K562 (cell line): ENCODE measurements at regions not wholly inside any gene's neighbourhood (a gene's known extent, or its start where the extent isn't known, plus 50 kb on each side); places are given as distances from the start of the nearest gene placed in this dataset.

Experiments used
- BACH1 ChIP-seq: fragments of 200-800 bp; sonication (Bioruptor generic); IDR thresholded peaks from 2 replicates; pipeline ENCODE4 v1.6.1; 2016; ENCODE audit warnings: missing genetic modification characterization, missing compliant biosample characterization
- ESRRA ChIP-seq: fragments of 450-650 bp; IDR thresholded peaks from 2 replicates; pipeline ENCODE4 v1.6.1; 2014; ENCODE audit warnings: low read depth, mild to moderate bottlenecking, moderate library complexity, borderline replicate concordance
- FOXK2 ChIP-seq, 2 experiments: fragments of 450-650 bp; IDR thresholded peaks in 1 of 2; conservative IDR thresholded peaks in 1 of 2; 2 replicates each; pipeline ENCODE4 v1.6.1; 2016; ENCODE audit warnings: low read depth in 2 of 2, mild to moderate bottlenecking in 1 of 2
- MAFK ChIP-seq: IDR thresholded peaks from 2 replicates; pipeline ENCODE4 v1.6.1; 2011; ENCODE audit warnings: low read length, improper control_type of control experiment
- MAZ ChIP-seq, 2 experiments: fragments of 450-650 bp in 1 of 2; sonication (generic) in 1 of 2; formaldehyde crosslinking; IDR thresholded peaks in 1 of 2; conservative IDR thresholded peaks in 1 of 2; 2 replicates each; pipeline versions ENCODE4 v1.4.0 to v1.5.0; 2020; ENCODE audit warnings: mild to moderate bottlenecking in 1 of 2, missing genetic modification reagents in 1 of 2
- NCOA1 ChIP-seq: fragments of 450-650 bp; IDR thresholded peaks from 2 replicates; pipeline ENCODE4 v1.6.1; 2016; ENCODE audit warnings: low read depth
- TF ChIP-seq, protein P1 (sequence below), 2 experiments: fragments of 450-650 bp; formaldehyde crosslinking in 1 of 2; IDR thresholded peaks; 2 replicates each; pipeline versions ENCODE4 v1.4.0 to v1.6.1; 2014 to 2020; ENCODE audit warnings: mild to moderate bottlenecking in 2 of 2, borderline replicate concordance in 1 of 2, low read depth in 1 of 2
- TF ChIP-seq, protein P2 (sequence below), 3 experiments: IDR thresholded peaks in 2 of 3; conservative IDR thresholded peaks in 1 of 3; 2 replicates each; pipeline ENCODE4 v1.5.1; 2011 to 2012; ENCODE audit warnings: low read length in 3 of 3, mild to moderate bottlenecking in 3 of 3, control low read depth in 2 of 3, improper control_type of control experiment in 1 of 3, inconsistent platforms in 1 of 3, low read depth in 1 of 3, mixed read lengths in 1 of 3, moderate library complexity in 1 of 3; ENCODE audit not compliant: insufficient read depth in 2 of 3
- TF ChIP-seq, protein P3 (sequence below): sonication (generic); IDR thresholded peaks from 2 replicates; pipeline ENCODE4 v1.6.1; 2016
- TF ChIP-seq, protein P4 (sequence below), 2 experiments: fragments of 450-650 bp; IDR thresholded peaks; 2 replicates each; pipeline ENCODE4 v1.6.1; 2016

DNA sequence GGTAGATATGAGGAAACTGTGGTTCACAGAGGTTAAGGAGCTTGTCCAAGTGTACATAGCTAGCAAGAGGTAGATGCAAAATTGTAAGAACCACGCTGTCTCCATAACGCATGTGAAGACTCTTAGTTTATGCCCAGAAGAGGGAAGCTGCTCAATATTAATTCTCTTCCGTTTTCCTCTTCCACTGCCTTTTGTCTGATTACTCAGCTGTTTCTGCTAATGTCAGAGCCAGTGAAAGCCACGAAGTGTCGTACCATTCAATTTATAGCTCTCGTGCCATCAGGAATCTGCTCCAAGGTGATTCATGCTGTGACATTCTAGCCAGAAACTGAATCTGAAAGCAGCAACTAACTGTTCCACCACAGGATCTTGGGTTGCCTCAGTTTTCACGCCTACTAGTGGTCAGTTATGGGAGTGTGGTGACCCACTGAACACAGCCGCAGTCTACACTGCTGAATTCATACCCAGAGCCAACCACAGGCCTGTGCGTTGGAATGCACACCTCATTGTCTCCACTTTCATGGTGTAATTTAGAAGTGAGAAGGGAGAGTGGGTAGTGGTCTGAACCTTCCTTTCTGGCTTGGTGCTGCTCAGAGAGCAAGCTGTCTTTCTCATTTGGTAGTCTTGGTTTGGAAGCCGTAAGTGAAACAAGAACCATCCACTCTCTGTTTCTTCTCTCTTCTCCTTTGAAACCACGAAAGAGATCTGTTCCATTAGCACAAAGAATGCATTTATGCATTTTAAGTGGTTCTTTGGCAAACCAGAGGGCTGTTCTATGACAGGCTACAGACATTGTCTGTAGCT is 74.2 kb upstream of the NAP1L1 start (continued):
- TF ChIP-seq, protein P1, sequence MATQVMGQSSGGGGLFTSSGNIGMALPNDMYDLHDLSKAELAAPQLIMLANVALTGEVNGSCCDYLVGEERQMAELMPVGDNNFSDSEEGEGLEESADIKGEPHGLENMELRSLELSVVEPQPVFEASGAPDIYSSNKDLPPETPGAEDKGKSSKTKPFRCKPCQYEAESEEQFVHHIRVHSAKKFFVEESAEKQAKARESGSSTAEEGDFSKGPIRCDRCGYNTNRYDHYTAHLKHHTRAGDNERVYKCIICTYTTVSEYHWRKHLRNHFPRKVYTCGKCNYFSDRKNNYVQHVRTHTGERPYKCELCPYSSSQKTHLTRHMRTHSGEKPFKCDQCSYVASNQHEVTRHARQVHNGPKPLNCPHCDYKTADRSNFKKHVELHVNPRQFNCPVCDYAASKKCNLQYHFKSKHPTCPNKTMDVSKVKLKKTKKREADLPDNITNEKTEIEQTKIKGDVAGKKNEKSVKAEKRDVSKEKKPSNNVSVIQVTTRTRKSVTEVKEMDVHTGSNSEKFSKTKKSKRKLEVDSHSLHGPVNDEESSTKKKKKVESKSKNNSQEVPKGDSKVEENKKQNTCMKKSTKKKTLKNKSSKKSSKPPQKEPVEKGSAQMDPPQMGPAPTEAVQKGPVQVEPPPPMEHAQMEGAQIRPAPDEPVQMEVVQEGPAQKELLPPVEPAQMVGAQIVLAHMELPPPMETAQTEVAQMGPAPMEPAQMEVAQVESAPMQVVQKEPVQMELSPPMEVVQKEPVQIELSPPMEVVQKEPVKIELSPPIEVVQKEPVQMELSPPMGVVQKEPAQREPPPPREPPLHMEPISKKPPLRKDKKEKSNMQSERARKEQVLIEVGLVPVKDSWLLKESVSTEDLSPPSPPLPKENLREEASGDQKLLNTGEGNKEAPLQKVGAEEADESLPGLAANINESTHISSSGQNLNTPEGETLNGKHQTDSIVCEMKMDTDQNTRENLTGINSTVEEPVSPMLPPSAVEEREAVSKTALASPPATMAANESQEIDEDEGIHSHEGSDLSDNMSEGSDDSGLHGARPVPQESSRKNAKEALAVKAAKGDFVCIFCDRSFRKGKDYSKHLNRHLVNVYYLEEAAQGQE (IDR thresholded peaks at IDR 0.05; ENCODE audit: borderline replicate concordance) = peak; percentile 70
- TF ChIP-seq, protein P1 (CRISPR knock-in tag; IDR thresholded peaks at IDR 0.05; ENCODE audit: low read depth) = no peak
- TF ChIP-seq MAZ (CRISPR knock-in tag; conservative IDR thresholded peaks at IDR 0.05 in 1 of 2, IDR thresholded peaks at IDR 0.05 in 1 of 2) (peak in 1 of 2 experiments; percentile 25; a peak in 1 of 4 replicates), MAFK (peak; percentile 28; the same call in 1 of the 2 replicates), NCOA1 (no peak), FOXK2 (conservative IDR thresholded peaks at IDR 0.05 in 1 of 2, IDR thresholded peaks at IDR 0.05 in 1 of 2; ENCODE audit: low read depth in 2 of 2) (0 out of 4 replicates have a peak, but pooled peaks have one; percentile 9 to 20), BACH1 (tag) (peak; percentile 47; the same call in 1 of the 2 replicates), ESRRA (peak; percentile 56; the same call in 1 of the 2 replicates)
- TF ChIP-seq, protein P2, sequence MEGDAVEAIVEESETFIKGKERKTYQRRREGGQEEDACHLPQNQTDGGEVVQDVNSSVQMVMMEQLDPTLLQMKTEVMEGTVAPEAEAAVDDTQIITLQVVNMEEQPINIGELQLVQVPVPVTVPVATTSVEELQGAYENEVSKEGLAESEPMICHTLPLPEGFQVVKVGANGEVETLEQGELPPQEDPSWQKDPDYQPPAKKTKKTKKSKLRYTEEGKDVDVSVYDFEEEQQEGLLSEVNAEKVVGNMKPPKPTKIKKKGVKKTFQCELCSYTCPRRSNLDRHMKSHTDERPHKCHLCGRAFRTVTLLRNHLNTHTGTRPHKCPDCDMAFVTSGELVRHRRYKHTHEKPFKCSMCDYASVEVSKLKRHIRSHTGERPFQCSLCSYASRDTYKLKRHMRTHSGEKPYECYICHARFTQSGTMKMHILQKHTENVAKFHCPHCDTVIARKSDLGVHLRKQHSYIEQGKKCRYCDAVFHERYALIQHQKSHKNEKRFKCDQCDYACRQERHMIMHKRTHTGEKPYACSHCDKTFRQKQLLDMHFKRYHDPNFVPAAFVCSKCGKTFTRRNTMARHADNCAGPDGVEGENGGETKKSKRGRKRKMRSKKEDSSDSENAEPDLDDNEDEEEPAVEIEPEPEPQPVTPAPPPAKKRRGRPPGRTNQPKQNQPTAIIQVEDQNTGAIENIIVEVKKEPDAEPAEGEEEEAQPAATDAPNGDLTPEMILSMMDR (IDR thresholded peaks at IDR 0.05 in 2 of 3, conservative IDR thresholded peaks at IDR 0.05 in 1 of 3; ENCODE audit: insufficient read depth in 2 of 3, low read depth in 1 of 3, low read length in 3 of 3) = peak; percentile 81 to 93 (median 81)
- TF ChIP-seq, protein P3, sequence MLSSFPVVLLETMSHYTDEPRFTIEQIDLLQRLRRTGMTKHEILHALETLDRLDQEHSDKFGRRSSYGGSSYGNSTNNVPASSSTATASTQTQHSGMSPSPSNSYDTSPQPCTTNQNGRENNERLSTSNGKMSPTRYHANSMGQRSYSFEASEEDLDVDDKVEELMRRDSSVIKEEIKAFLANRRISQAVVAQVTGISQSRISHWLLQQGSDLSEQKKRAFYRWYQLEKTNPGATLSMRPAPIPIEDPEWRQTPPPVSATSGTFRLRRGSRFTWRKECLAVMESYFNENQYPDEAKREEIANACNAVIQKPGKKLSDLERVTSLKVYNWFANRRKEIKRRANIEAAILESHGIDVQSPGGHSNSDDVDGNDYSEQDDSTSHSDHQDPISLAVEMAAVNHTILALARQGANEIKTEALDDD = peak; percentile 75
- TF ChIP-seq, protein P4, sequence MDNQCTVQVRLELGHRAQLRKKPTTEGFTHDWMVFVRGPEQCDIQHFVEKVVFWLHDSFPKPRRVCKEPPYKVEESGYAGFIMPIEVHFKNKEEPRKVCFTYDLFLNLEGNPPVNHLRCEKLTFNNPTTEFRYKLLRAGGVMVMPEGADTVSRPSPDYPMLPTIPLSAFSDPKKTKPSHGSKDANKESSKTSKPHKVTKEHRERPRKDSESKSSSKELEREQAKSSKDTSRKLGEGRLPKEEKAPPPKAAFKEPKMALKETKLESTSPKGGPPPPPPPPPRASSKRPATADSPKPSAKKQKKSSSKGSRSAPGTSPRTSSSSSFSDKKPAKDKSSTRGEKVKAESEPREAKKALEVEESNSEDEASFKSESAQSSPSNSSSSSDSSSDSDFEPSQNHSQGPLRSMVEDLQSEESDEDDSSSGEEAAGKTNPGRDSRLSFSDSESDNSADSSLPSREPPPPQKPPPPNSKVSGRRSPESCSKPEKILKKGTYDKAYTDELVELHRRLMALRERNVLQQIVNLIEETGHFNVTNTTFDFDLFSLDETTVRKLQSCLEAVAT (IDR thresholded peaks at IDR 0.05) = peak in 1 of 2 experiments; percentile 51; a peak in 1 of 4 replicates
